Panc1 (cell line): ENCODE measurements at regions not wholly inside any gene's neighbourhood (a gene's known extent, or its start where the extent isn't known, plus 50 kb on each side); places are given as distances from the start of the nearest gene placed in this dataset.

Source experiments
- ATAC-seq: fragments of 200-7000 bp; cut with Tn5 transposase; 2 replicates; pipeline ENCODE4 v1.9.1; 2020; ENCODE audit warnings: mild to moderate bottlenecking, moderate library complexity
- BruUV-seq: library from RNA; stranded (reverse); fragments of 400-500 nt; replicated peaks from 2 replicates; lab custom pipeline; 2021; lab: Mats Ljungman, UMichigan
- CTCF ChIA-PET: fragments of 300-600 bp; sonication (Branson Sonifier 250); formaldehyde crosslinking; loops from one replicate; lab custom pipeline; 2022; ENCODE audit warnings: antibody characterized with exemption; lab: Charles Lee
- POLR2A ChIA-PET: fragments of 300-600 bp; sonication (Branson Sonifier 250); formaldehyde crosslinking; loops from one replicate; lab custom pipeline; 2022; ENCODE audit warnings: antibody characterized with exemption; lab: Charles Lee
- DNase-seq: peaks from one replicate; pipeline ENCODE4 v3.0.0-alpha.2; 2010; ENCODE audit warnings: low read depth, low spot score
- H3K27ac ChIP-seq: 2 replicates; pipeline ENCODE4 v1.5.1; 2011; ENCODE audit warnings: mild to moderate bottlenecking, low read length, inconsistent platforms
- H3K27me3 ChIP-seq: fragments of 200-500 bp; sonication (Bioruptor generic); 2 replicates; pipeline ENCODE4 v1.6.0; 2014; ENCODE audit warnings: low read length, inconsistent platforms; ENCODE audit not compliant: control insufficient read depth, insufficient read depth
- H3K36me3 ChIP-seq: fragments of 200-500 bp; sonication (Bioruptor generic); 2 replicates; pipeline ENCODE4 v1.5.1; 2014; ENCODE audit warnings: inconsistent platforms, mild to moderate bottlenecking, low read length, moderate library complexity; ENCODE audit not compliant: control insufficient read depth, insufficient read depth
- H3K4me1 ChIP-seq: 2 replicates; pipeline ENCODE4 v1.5.1; 2011; ENCODE audit warnings: inconsistent platforms, mild to moderate bottlenecking, low read length, moderate library complexity; ENCODE audit not compliant: control insufficient read depth, insufficient read depth
- H3K4me3 ChIP-seq, 2 experiments: 2 replicates each; pipeline ENCODE4 v1.5.1; 2011 to 2012; ENCODE audit warnings: low read depth in 2 of 2, low read length in 2 of 2, mild to moderate bottlenecking in 2 of 2, inconsistent platforms in 1 of 2, moderate library complexity in 1 of 2
- H3K9me3 ChIP-seq: fragments of 200-500 bp; sonication (Bioruptor generic); 2 replicates; pipeline ENCODE4 v1.5.1; 2014; ENCODE audit warnings: low read depth, mild to moderate bottlenecking, inconsistent platforms, low read length, moderate library complexity; ENCODE audit not compliant: control insufficient read depth, insufficient read depth
- CTCF ChIP-seq: fragments of 450-650 bp; IDR thresholded peaks from 2 replicates; pipeline ENCODE4 v1.5.1; 2017; ENCODE audit warnings: mild to moderate bottlenecking
- POLR2AphosphoS5 ChIP-seq: IDR thresholded peaks from 2 replicates; pipeline ENCODE4 v1.6.1; 2012; ENCODE audit warnings: mild to moderate bottlenecking, low read depth, low read length, moderate library complexity
- REST ChIP-seq, 2 experiments: IDR thresholded peaks; 2 replicates each; pipeline ENCODE4 v1.6.1; 2011 to 2012; ENCODE audit warnings: low read depth in 2 of 2, control low read depth in 1 of 2, low read length in 1 of 2, mild to moderate bottlenecking in 1 of 2, moderate library complexity in 1 of 2; ENCODE audit not compliant: insufficient read depth in 1 of 2
- SIN3A ChIP-seq: IDR thresholded peaks from 2 replicates; pipeline ENCODE4 v1.6.1; 2012; ENCODE audit warnings: low read depth, mild to moderate bottlenecking, low read length, moderate library complexity, borderline replicate concordance; ENCODE audit not compliant: insufficient read depth
- TCF7L2 ChIP-seq: IDR thresholded peaks from 2 replicates; pipeline ENCODE4 v1.6.1; 2011; ENCODE audit warnings: mild to moderate bottlenecking, low read depth, low read length, inconsistent platforms
- in situ Hi-C: cut with HindIII; loops from 2 replicates; pipeline ENCODE4 v1.10.0; 2016; ENCODE audit warnings: low sequenced_read_pairs, low pct_unique_long_range_greater_than_20kb
- intact Hi-C: fragments of 100-400 bp; cut with micrococcal nuclease; formaldehyde crosslinking; loops from one replicate; pipeline ENCODE4 v1.10.0; 2022; ENCODE audit not compliant: unreplicated experiment

- Histone ChIP-seq H3K36me3 (no peaks in the 10 kb centered on the region), H3K4me3 (no peak overlapping the region), H3K4me1 (no peaks in the 10 kb centered on the region), H3K27ac (no peak overlapping the region), H3K9me3 (no peaks in the 10 kb centered on the region), H3K27me3 (no peaks in the 10 kb centered on the region)
- TF ChIP-seq SIN3A, result no peak
- TF ChIP-seq CTCF, result no peak
- ChIA-PET POLR2A (no interaction called here), CTCF (no interaction called here)
- DNase-seq, result no peak
- ATAC-seq, result no peak
- intact Hi-C loops (no loop called here), in situ Hi-C loops (no loop called here)
- BruUV-seq, result no TSS peak
Measured at GRCh38 chr7:51551070-51551469, 234.5 kb upstream of the COBL start.

- DNase-seq, result no peak
- Histone ChIP-seq H3K4me3 (no peak overlapping the region), H3K9me3 (no peaks in the 10 kb centered on the region), H3K4me1 (no peaks in the 10 kb centered on the region), H3K27me3 (no peaks in the 10 kb centered on the region), H3K36me3 (no peaks in the 10 kb centered on the region), H3K27ac (no peak overlapping the region)
- ATAC-seq, result no peak
- intact Hi-C loops, result no loop called here
- TF ChIP-seq POLR2AphosphoS5 (no peak), CTCF (no peak), REST (IDR thresholded peaks at IDR 0.05; ENCODE audit: insufficient read depth in 1 of 2, low read depth in 2 of 2, low read length in 1 of 2) (no peak), TCF7L2 (no peak), SIN3A (no peak)
- in situ Hi-C loops, result no loop called here
- CTCF ChIA-PET, result interaction anchor here (0.7 kb wide), 1 partner anchor 12 kb away, joined by 3 read pairs; no protein-coding TSS in a partner anchor
- BruUV-seq, result no TSS peak
- POLR2A ChIA-PET, result no interaction called here
Measured at GRCh38 chr7:51545131-51545530, 228.5 kb upstream of the COBL start.
